Skeletal muscle tissue (tissue), 3 donors: ENCODE measurements at regions not wholly inside any gene's neighbourhood (a gene's known extent, or its start where the extent isn't known, plus 50 kb on each side); places are given as distances from the start of the nearest gene placed in this dataset.
"Not testable (repeated sequence)": the region's sequence is repeated elsewhere in the genome, so short reads cannot be mapped to it uniquely, and the experiment has no call there.

Experiments used
- H3K27ac ChIP-seq: one replicate; pipeline ENCODE4 v1.7.0; 2013; ENCODE audit warnings: mild to moderate bottlenecking, low read depth, low read length, inconsistent platforms
- H3K27me3 ChIP-seq, 3 donors: one replicate each; pipeline ENCODE4 v1.7.0; 2013; ENCODE audit warnings: low read length in 3 of 3; ENCODE audit not compliant: control insufficient read depth in 3 of 3, insufficient read depth in 3 of 3
- H3K36me3 ChIP-seq, 3 donors: one replicate each; pipeline ENCODE4 v1.7.0; 2013; ENCODE audit warnings: low read length in 3 of 3; ENCODE audit not compliant: control insufficient read depth in 3 of 3, insufficient read depth in 3 of 3
- H3K4me1 ChIP-seq, 3 donors: one replicate each; pipeline ENCODE4 v1.7.0; 2013; ENCODE audit warnings: low read length in 3 of 3, mild to moderate bottlenecking in 3 of 3; ENCODE audit not compliant: control insufficient read depth in 3 of 3, insufficient read depth in 3 of 3
- H3K4me3 ChIP-seq, 3 donors: one replicate each; pipeline ENCODE4 v1.7.0; 2013; ENCODE audit warnings: low read length in 3 of 3
- H3K9ac ChIP-seq, 3 donors: one replicate each; pipeline ENCODE4 v1.7.0; 2013; ENCODE audit warnings: low read length in 3 of 3, mild to moderate bottlenecking in 3 of 3, moderate library complexity in 2 of 3, low read depth in 1 of 3
- H3K9me3 ChIP-seq, 3 donors: one replicate each; pipeline ENCODE4 v1.7.0; 2013; ENCODE audit warnings: low read length in 3 of 3; ENCODE audit not compliant: control insufficient read depth in 3 of 3
- donor health status: Osteomylitis.

DNA sequence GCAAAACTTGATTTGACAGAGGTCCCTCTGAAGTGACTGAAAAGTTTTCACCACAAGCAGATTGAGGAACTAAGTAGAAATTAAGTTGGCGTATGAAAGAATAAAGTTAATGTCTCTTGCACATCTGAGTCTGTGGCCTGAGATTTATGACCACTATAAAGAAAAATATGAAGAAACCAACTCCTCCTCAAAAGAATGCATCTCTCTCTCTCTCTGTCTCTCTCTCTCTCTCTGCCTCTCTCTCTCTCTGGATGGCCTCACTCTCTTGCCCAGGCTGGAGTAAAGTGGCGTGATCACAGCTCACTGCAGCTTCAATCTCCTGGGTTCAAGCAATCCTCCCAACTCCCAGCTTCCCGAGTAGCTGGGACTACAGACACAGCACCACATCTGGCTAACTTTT is 55.2 kb downstream of the RPL22L1 start:
- Histone ChIP-seq H3K27ac (no peak overlapping the region), H3K4me3 (no peak overlapping the region)

DNA sequence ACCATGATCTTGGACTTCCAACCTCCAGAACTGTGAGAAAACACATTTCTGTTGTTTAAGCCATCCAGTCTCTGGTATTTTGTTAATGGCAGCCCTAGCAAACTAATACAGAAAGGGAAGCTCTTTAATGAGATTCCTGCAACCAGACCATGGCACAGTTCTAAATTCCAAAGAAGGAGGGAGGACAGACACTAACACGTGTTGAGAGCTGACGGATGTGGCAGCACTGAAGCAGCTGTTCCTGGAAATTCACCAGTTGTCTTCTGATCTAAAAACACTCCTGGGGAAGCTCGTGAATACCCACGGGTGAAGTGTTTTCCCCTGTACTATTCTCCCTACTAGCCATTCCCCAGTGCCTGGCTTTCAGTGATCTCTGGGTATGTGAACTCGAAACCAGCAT is 56.7 kb downstream of the RPL22L1 start:
- Histone ChIP-seq H3K4me1 (peaks cover 0 to 4% (median 4%) of the 10 kb centered on the region in 3 donors), H3K36me3 (no peaks in the 10 kb centered on the region), H3K9me3 (no peaks in the 10 kb centered on the region), H3K27ac (no peak overlapping the region), H3K4me3 (no peak overlapping the region), H3K27me3 (no peaks in the 10 kb centered on the region), H3K9ac (no peak overlapping the region)

More for the DNA sequence above, 55.2 kb downstream of the RPL22L1 start:
- no peaks in the 10 kb centered on the region for H3K27me3 ChIP-seq
- peaks cover 0 to 4% (median 4%) of the 10 kb centered on the region in 3 donors for H3K4me1 ChIP-seq
- no peaks in the 10 kb centered on the region for H3K36me3 ChIP-seq
- no peaks in the 10 kb centered on the region for H3K9me3 ChIP-seq
- H3K9ac ChIP-seq: no peak overlapping the region

DNA sequence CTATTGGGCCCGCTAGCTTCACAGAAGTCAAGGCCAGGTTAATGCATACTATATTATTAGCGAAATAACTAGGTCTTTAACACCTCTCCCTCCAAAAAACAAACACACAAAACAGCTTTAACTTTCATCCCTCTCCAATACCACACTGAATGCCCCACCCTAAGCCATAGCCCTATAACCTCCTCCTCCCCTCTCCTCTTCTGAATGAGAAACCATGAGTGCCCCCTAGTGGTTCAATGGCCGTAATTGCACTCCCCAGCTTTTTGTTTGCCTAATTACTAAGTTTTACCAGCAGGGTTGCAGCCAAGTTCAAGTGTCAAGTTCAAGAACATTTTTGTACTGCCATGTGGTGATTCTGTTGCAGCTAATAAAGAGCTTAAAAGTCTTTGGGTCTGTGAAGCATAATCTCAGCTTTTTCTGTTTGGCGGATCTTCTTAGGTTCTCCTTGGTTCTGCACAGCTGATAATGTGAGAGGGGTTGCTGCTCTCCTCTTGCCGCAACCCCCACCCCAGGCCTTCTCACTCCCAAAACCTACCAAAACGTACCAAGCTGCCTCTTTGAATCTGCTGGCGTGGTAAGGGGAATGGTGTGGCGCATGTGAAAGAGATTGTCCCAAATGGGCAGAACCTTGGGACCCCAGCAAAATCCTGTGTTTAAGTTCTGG is 57.9 kb downstream of the RPL22L1 start:
- Histone ChIP-seq H3K9me3 (no peaks in the 10 kb centered on the region), H3K4me1 (peaks cover 0 to 4% (median 4%) of the 10 kb centered on the region in 3 donors), H3K27ac (no peak overlapping the region), H3K27me3 (no peaks in the 10 kb centered on the region), H3K9ac (no peak overlapping the region), H3K4me3 (no peak overlapping the region), H3K36me3 (no peaks in the 10 kb centered on the region)

DNA sequence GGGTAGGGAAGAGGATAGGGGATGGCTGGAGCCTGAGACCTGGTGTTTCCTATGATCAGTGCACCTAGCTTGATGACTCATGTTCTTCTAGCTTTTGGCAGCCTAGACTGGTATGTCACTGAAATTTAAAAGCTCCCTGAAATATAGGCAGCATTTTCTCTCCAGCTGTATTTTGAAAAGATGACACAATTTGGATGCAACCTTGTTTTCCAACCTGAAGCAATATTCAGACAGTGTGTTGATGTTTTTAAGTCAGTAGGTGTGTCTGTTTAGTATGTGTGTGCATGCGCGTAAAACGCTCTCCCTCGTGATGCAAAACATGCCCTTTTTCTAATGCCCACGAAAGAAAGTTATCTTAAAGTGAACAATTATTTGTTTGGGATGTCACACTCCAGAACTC is 58.5 kb downstream of the RPL22L1 start:
- H3K9ac ChIP-seq: no peak overlapping the region
- no peaks in the 10 kb centered on the region for H3K27me3 ChIP-seq

DNA sequence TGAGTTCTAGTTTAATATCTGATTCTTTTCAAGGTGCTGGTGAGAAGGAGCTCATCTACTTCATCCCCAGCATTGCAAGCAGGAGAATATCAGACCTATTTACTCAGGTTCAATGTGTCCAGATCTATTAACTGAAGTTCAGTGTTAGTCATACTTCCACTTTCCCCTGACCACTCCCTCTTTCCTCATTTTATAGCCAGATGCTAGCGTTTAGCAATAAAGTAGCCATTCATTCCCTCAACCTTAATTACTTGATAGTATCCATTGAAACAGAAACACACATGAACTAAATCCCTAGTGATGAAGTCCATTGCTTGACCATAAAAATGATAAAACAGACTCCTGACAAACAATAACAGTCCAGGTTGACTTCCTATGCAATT is 60.0 kb downstream of the RPL22L1 start:
- no peak overlapping the region for H3K9ac ChIP-seq
- no peaks in the 10 kb centered on the region for H3K9me3 ChIP-seq
- H3K4me3 ChIP-seq: no peak overlapping the region
- no peaks in the 10 kb centered on the region for H3K36me3 ChIP-seq
- H3K27me3 ChIP-seq: no peaks in the 10 kb centered on the region
- peaks cover 0 to 4% (median 4%) of the 10 kb centered on the region in 3 donors for H3K4me1 ChIP-seq
- H3K27ac ChIP-seq: no peak overlapping the region

More for the DNA sequence above, 58.5 kb downstream of the RPL22L1 start:
- Histone ChIP-seq H3K9me3 (no peaks in the 10 kb centered on the region), H3K4me1 (peaks cover 0 to 4% (median 4%) of the 10 kb centered on the region in 3 donors), H3K27ac (no peak overlapping the region), H3K36me3 (no peaks in the 10 kb centered on the region), H3K4me3 (no peak overlapping the region)

DNA sequence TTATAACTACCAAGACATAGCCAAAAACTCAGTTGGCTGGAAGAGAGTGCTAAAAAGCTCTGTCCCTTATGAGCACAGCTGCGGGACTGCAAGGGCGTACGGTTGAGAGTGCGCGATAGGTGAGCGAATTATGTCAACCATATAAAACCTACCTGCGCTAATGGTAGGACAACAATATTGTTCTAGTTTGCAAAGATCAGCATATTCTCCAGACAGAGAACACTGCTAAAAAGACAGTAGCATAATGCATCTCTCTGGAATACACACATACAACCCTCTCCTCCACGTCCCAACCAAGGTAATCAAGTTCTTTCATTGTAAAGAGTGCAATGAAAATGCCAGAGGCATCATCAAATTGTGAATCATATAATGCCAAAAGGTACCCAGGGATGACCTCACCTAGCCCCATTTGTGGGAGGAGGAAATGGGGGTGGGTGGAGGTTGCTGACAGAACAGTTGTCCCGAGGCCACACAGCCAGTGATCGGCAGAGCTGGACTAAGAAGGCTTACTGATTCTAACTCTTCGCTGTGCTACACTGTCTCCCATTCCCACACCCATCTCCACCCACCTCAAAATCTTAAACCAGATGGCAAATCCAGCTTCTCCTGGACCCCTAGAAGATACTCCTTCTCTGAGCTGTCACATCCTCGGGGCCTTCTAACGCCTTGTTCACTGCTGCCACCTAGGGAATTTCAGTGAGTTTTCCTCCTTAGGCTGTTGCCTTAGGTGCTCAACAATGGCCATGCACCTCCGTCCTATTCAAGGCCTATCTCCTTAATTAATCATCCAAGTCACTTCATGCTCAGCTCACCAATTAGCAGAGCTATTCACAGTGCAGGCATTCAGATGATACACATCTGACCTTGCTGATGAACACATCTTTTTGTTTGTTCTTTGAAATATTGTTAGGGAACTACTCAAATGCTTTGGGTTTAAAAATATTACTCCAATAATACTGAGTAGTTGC is 60.7 kb downstream of the RPL22L1 start:
- Histone ChIP-seq H3K27ac (no peak overlapping the region), H3K4me1 (peaks cover 0 to 4% (median 4%) of the 10 kb centered on the region in 3 donors), H3K27me3 (no peaks in the 10 kb centered on the region), H3K9ac (no peak overlapping the region), H3K4me3 (no peak overlapping the region), H3K36me3 (no peaks in the 10 kb centered on the region), H3K9me3 (no peaks in the 10 kb centered on the region)

DNA sequence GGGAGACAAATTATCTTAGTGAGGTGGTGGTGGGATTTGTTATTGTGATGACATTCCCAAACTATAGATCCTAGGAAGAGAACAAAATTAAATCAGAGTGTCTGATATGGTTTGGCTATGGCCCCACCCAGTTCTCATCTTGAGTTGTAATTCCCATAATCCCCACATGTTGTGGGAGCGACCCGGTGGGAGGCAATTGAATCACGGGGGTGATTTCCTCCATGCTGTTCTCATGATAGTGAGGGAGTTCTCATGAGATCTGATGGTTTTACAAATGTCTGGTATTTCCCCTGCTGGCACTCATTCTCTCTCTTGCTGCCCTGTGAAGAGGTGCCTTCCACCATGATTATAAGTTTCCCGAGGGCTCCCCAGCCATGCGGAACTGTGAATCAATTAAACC is 62.0 kb downstream of the RPL22L1 start:
- Histone ChIP-seq H3K36me3 (no peaks in the 10 kb centered on the region), H3K27ac (no peak overlapping the region), H3K9ac (no peak overlapping the region), H3K9me3 (no peaks in the 10 kb centered on the region), H3K27me3 (no peaks in the 10 kb centered on the region), H3K4me3 (no peak overlapping the region), H3K4me1 (peaks cover 0 to 3% (median 0%) of the 10 kb centered on the region in 3 donors)

DNA sequence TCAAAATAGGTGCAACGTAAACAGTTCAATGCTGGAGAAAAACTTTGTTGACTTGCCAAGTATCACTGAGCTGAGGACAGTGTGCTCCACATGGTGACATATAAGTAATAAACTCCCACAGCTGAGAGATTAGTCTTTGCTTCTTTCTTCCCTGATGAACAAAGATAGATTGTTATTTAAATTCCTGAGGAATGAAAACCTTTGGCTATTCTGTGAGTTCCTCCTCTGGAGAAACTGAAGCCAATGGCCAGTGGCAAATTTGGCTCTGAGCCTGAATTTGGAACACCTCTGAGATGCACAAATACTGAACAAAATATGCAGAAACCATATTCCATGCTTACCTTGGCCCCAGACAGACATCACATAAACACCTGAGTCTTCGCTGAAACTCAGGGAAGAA is 63.3 kb downstream of the RPL22L1 start:
- H3K4me1 ChIP-seq: no peaks in the 10 kb centered on the region
- H3K36me3 ChIP-seq: no peaks in the 10 kb centered on the region
- H3K9ac ChIP-seq: no peak overlapping the region
- no peaks in the 10 kb centered on the region for H3K9me3 ChIP-seq
- no peak overlapping the region for H3K27ac ChIP-seq
- H3K27me3 ChIP-seq: no peaks in the 10 kb centered on the region
- no peak overlapping the region for H3K4me3 ChIP-seq

DNA sequence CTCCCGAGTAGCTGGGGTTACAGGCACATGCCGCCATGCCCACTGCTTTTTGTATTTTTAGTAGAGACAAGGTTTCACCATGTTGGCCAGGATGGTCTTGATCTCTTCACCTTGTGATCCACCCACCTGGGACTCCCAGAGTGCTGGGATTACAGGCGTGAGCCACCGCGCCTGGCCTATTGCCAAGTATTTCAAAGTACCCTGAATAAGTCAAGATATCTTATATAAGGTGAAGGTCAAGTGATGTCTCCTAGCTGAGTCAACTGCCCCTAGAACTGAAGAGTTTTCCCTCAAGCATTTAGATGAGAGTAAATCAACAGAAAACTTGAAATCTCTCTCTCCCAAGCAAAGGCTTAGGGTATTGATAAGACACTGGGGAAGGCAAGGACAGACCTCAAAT is 63.9 kb downstream of the RPL22L1 start:
- H3K27ac ChIP-seq: no peak overlapping the region
- H3K4me3 ChIP-seq: no peak overlapping the region
- no peaks in the 10 kb centered on the region for H3K36me3 ChIP-seq
- H3K9ac ChIP-seq: no peak overlapping the region
- no peaks in the 10 kb centered on the region for H3K4me1 ChIP-seq
- H3K9me3 ChIP-seq: no peaks in the 10 kb centered on the region
- H3K27me3 ChIP-seq: no peaks in the 10 kb centered on the region

DNA sequence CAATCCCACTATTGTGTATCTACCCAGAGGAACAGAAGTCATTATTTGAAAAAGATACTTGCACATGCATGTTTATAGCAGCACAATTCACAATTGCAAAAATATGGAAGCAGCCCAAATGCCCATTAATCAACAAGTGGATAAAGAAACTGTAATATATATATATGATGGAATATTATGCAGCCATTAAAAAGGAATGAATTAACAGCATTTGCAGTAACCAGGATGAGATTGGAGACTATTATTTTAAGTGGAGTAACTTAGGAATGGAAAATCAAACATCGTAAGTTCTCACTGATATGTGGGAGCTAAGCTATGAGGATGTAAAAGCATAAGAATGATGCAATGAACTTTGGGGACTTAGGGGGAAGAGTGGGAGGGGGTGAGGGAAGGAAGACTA is 64.7 kb downstream of the RPL22L1 start:
- H3K4me1 ChIP-seq, H3K36me3 ChIP-seq, H3K9ac ChIP-seq, H3K9me3 ChIP-seq, H3K27me3 ChIP-seq, H3K27ac ChIP-seq, H3K4me3 ChIP-seq: not testable (repeated sequence)
